DND-41 (cell line): ENCODE measurements at regions not wholly inside any gene's neighbourhood (a gene's known extent, or its start where the extent isn't known, plus 50 kb on each side); places are given as distances from the start of the nearest gene placed in this dataset.

Source experiments
- ATAC-seq: fragments of 200-7000 bp; cut with Tn5 transposase; 3 replicates; pipeline ENCODE4 v1.9.1; 2021; ENCODE audit warnings: low read depth; ENCODE audit not compliant: insufficient read depth
- DNase-seq: peaks from one replicate; pipeline ENCODE4 v3.0.0-alpha.2; 2020
- H2AFZ ChIP-seq: 2 replicates; pipeline ENCODE4 v1.6.0; 2012; ENCODE audit warnings: low read depth, low read length
- H3K27ac ChIP-seq: 2 replicates; pipeline ENCODE4 v1.5.1; 2012; ENCODE audit warnings: low read length, inconsistent platforms
- H3K27me3 ChIP-seq: fragments of 200-600 bp; sonication (generic); 2 replicates; pipeline ENCODE4 v1.6.0; 2012; ENCODE audit warnings: low read length, mild to moderate bottlenecking, inconsistent platforms; ENCODE audit not compliant: insufficient read depth, poor library complexity
- H3K36me3 ChIP-seq: 2 replicates; pipeline ENCODE4 v1.5.1; 2012; ENCODE audit warnings: low read length, inconsistent platforms; ENCODE audit not compliant: insufficient read depth
- H3K4me1 ChIP-seq: 2 replicates; pipeline ENCODE4 v1.5.1; 2012; ENCODE audit warnings: mild to moderate bottlenecking, low read length; ENCODE audit not compliant: insufficient read depth
- H3K4me2 ChIP-seq: 2 replicates; pipeline ENCODE4 v1.6.0; 2012; ENCODE audit warnings: mild to moderate bottlenecking, moderate library complexity, low read length, inconsistent platforms; ENCODE audit not compliant: insufficient read depth
- H3K4me3 ChIP-seq, 2 experiments: fragments of 200-600 bp in 1 of 2; shearing (Covaris generic) in 1 of 2; 2 replicates each; pipeline ENCODE4 v1.5.1; 2012 to 2016; ENCODE audit warnings: inconsistent platforms in 2 of 2, low read length in 2 of 2, mild to moderate bottlenecking in 2 of 2, low read depth in 1 of 2, moderate library complexity in 1 of 2
- H3K79me2 ChIP-seq: 2 replicates; pipeline ENCODE4 v1.6.0; 2012; ENCODE audit warnings: low read length, inconsistent platforms; ENCODE audit not compliant: insufficient read depth
- H3K9ac ChIP-seq: 2 replicates; pipeline ENCODE4 v1.6.0; 2012; ENCODE audit warnings: low read depth, mild to moderate bottlenecking, inconsistent platforms, low read length, moderate library complexity
- H3K9me3 ChIP-seq: 2 replicates; pipeline ENCODE4 v1.5.1; 2012; ENCODE audit warnings: low read length, moderate library complexity, mild to moderate bottlenecking, inconsistent platforms; ENCODE audit not compliant: insufficient read depth, severe bottlenecking
- H4K20me1 ChIP-seq: 2 replicates; pipeline ENCODE4 v1.6.0; 2012; ENCODE audit warnings: low read length; ENCODE audit not compliant: insufficient read depth
- EZH2 ChIP-seq: IDR thresholded peaks from 3 replicates; pipeline ENCODE4 v1.6.1; 2012; ENCODE audit warnings: borderline replicate concordance, low read depth, mild to moderate bottlenecking, moderate library complexity, low read length, inconsistent platforms; ENCODE audit not compliant: severe bottlenecking
- TF ChIP-seq, protein P1 (sequence below): IDR thresholded peaks from 2 replicates; pipeline ENCODE4 v1.5.1; 2012; ENCODE audit warnings: borderline replicate concordance, low read length, moderate library complexity, mild to moderate bottlenecking; ENCODE audit not compliant: poor library complexity, severe bottlenecking; ENCODE audit errors: extremely low read depth

DNA sequence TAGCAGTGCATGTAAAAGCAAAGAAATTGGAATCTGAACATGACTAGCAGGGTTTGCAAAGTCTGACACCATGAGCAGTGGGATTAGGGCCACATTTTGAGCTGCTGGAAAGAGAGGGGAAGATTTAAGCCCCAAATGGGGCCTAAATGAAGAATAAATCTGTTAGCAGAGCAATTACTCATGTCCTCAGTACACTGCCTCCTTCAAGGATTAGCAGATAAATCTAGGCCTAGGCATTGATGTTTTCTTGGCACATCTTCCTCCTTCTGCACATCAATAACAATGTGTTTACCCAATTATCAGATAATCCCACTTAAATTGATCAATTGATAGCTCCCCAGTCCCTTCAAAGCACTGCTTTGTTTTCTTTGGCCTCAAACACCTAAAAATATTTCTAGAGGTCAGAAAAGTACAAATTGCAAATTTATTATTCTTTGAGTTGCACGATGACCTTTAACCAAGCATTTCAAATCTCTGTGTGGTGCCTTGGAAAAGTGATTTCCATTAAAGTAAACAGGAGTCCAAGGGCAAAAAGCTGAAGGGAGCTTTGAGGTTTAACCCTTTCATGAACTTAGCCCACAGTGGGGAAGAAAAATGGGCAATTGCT is 514.7 kb upstream of the CHORDC1 start:
- no peaks in the 10 kb centered on the region for H3K36me3 ChIP-seq
- no peak overlapping the region for H3K27ac ChIP-seq
- H4K20me1 ChIP-seq: no peaks in the 10 kb centered on the region
- no peak for DNase-seq
- TF ChIP-seq, protein P1, sequence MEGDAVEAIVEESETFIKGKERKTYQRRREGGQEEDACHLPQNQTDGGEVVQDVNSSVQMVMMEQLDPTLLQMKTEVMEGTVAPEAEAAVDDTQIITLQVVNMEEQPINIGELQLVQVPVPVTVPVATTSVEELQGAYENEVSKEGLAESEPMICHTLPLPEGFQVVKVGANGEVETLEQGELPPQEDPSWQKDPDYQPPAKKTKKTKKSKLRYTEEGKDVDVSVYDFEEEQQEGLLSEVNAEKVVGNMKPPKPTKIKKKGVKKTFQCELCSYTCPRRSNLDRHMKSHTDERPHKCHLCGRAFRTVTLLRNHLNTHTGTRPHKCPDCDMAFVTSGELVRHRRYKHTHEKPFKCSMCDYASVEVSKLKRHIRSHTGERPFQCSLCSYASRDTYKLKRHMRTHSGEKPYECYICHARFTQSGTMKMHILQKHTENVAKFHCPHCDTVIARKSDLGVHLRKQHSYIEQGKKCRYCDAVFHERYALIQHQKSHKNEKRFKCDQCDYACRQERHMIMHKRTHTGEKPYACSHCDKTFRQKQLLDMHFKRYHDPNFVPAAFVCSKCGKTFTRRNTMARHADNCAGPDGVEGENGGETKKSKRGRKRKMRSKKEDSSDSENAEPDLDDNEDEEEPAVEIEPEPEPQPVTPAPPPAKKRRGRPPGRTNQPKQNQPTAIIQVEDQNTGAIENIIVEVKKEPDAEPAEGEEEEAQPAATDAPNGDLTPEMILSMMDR: no peak
- TF ChIP-seq EZH2: no peak
- ATAC-seq: no peak
- no peak overlapping the region for H3K4me3 ChIP-seq
- H3K79me2 ChIP-seq: no peaks in the 10 kb centered on the region
- H3K27me3 ChIP-seq: no peaks in the 10 kb centered on the region
- no peaks in the 10 kb centered on the region for H3K9me3 ChIP-seq
- no peak overlapping the region for H2AFZ ChIP-seq
- no peaks in the 10 kb centered on the region for H3K4me1 ChIP-seq
- H3K9ac ChIP-seq: no peak overlapping the region
- H3K4me2 ChIP-seq: no peak overlapping the region

DNA sequence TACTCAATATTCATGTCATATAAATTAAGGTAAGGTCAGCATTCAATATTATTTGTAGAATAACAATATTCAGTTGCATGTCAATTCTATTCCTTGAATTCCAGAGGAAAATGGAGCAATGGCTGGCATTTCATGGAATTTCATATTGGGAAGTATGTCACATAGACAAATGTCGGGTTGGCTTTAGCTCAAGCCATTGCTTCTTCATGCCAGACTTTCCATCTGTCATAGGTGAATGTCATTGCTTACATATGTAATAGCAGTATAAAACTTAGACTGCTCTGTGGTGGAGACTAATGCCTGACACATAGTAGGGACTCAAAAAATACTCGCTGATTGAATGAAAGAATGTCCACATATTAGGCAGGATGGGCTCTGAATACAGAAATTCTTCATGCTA is 509.6 kb upstream of the CHORDC1 start:
- H3K27me3 ChIP-seq: no peaks in the 10 kb centered on the region

DNA sequence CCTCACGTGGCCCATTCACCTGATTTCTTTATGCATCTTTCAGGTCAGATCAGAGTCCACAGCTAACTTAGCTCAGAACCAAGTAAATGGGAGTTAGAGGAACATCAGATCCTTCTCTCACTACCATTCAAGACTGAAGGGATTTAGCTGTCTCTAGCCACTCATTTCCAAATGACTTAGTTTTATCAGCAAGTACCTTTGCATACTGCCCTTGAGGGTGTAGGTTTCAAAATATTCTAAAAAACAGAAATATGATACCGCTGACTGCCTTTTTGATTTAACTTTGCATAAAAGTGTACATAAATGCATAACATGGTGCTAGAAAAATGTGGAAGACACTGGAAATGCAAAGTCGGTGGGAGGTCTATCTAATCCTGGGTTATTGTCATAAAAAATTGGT is 500.6 kb upstream of the CHORDC1 start:
- Histone ChIP-seq H2AFZ (no peak overlapping the region), H3K36me3 (no peaks in the 10 kb centered on the region), H3K4me2 (no peak overlapping the region), H3K27me3 (no peaks in the 10 kb centered on the region), H3K9ac (no peak overlapping the region), H3K27ac (no peak overlapping the region), H4K20me1 (no peaks in the 10 kb centered on the region), H3K9me3 (no peaks in the 10 kb centered on the region), H3K4me3 (no peak overlapping the region), H3K4me1 (no peaks in the 10 kb centered on the region), H3K79me2 (no peaks in the 10 kb centered on the region)
- ATAC-seq (no peak), DNase-seq (no peak)
- no peak for TF ChIP-seq EZH2
- TF ChIP-seq, protein P1: no peak

More for the DNA sequence above, 509.6 kb upstream of the CHORDC1 start:
- no peaks in the 10 kb centered on the region for H3K79me2 ChIP-seq
- no peaks in the 10 kb centered on the region for H3K36me3 ChIP-seq
- H3K4me3 ChIP-seq: no peak overlapping the region
- H3K9me3 ChIP-seq: no peaks in the 10 kb centered on the region
- H3K4me1 ChIP-seq: no peaks in the 10 kb centered on the region
- H4K20me1 ChIP-seq: no peaks in the 10 kb centered on the region
- DNase-seq (no peak), ATAC-seq (no peak)
- H2AFZ ChIP-seq: no peak overlapping the region
- no peak overlapping the region for H3K4me2 ChIP-seq
- no peak overlapping the region for H3K27ac ChIP-seq
- TF ChIP-seq EZH2: no peak
- TF ChIP-seq, protein P1: no peak
- H3K9ac ChIP-seq: no peak overlapping the region
